Neuronal stem cell (in vitro differentiated cells): ENCODE measurements at regions not wholly inside any gene's neighbourhood (a gene's known extent, or its start where the extent isn't known, plus 50 kb on each side); places are given as distances from the start of the nearest gene placed in this dataset.

ENCODE experiments used
- DNase-seq: peaks from one replicate; pipeline ENCODE4 v3.0.0-alpha.2; 2013; ENCODE audit warnings: low spot score
- H2AFZ ChIP-seq: one replicate; pipeline ENCODE4 v1.6.1; 2013; ENCODE audit warnings: mild to moderate bottlenecking, low read length, inconsistent platforms
- H2AK5ac ChIP-seq: 2 replicates; pipeline ENCODE4 v1.6.1; 2013; ENCODE audit warnings: low read depth, mild to moderate bottlenecking, inconsistent platforms, low read length, moderate library complexity, mixed read lengths
- H2BK120ac ChIP-seq: 2 replicates; pipeline ENCODE4 v1.6.1; 2013; ENCODE audit warnings: low read depth, mild to moderate bottlenecking, inconsistent platforms, low read length, moderate library complexity, mixed read lengths
- H2BK12ac ChIP-seq: one replicate; pipeline ENCODE4 v1.6.1; 2013; ENCODE audit warnings: low read length, inconsistent platforms
- H2BK15ac ChIP-seq: 2 replicates; pipeline ENCODE4 v1.6.1; 2013; ENCODE audit warnings: mild to moderate bottlenecking, low read length, inconsistent platforms, mixed read lengths
- H2BK5ac ChIP-seq: one replicate; pipeline ENCODE4 v1.6.1; 2013; ENCODE audit warnings: inconsistent platforms, mild to moderate bottlenecking, low read length, moderate library complexity
- H3K14ac ChIP-seq: one replicate; pipeline ENCODE4 v1.6.1; 2013; ENCODE audit warnings: low read length, inconsistent platforms
- H3K18ac ChIP-seq: 2 replicates; pipeline ENCODE4 v1.6.1; 2013; ENCODE audit warnings: low read length, inconsistent platforms
- H3K23ac ChIP-seq: 2 replicates; pipeline ENCODE4 v1.6.1; 2013; ENCODE audit warnings: low read depth, mild to moderate bottlenecking, mixed read lengths, low read length, inconsistent platforms; ENCODE audit not compliant: poor library complexity
- H3K27ac ChIP-seq: replicated peaks from 3 replicates; pipeline ENCODE4 v1.5.1; 2013; ENCODE audit warnings: low read length, inconsistent platforms
- H3K27me3 ChIP-seq, 3 experiments: 2 replicates each; pipeline ENCODE4 v1.6.1; 2013; ENCODE audit warnings: low read length in 3 of 3, mild to moderate bottlenecking in 2 of 3, inconsistent platforms in 1 of 3, low read depth in 1 of 3, mixed read lengths in 1 of 3, moderate library complexity in 1 of 3; ENCODE audit not compliant: control insufficient read depth in 3 of 3, insufficient read depth in 3 of 3
- H3K36me3 ChIP-seq, 2 donors: replicated peaks in 1 of 2; 2 replicates each; pipeline ENCODE4 v1.6.1; 2013; ENCODE audit warnings: low read length in 2 of 2; ENCODE audit not compliant: control insufficient read depth in 2 of 2, insufficient read depth in 2 of 2
- H3K4ac ChIP-seq: 2 replicates; pipeline ENCODE4 v1.6.1; 2013; ENCODE audit warnings: inconsistent platforms, mild to moderate bottlenecking, low read length, moderate library complexity
- H3K4me1 ChIP-seq, 2 donors: 1 replicate in 1 of 2; 2 replicates in 1 of 2; pipeline ENCODE4 v1.6.1; 2013; ENCODE audit warnings: low read length in 2 of 2, low read depth in 1 of 2; ENCODE audit not compliant: control insufficient read depth in 2 of 2, insufficient read depth in 1 of 2
- H3K4me2 ChIP-seq: one replicate; pipeline ENCODE4 v1.6.1; 2013; ENCODE audit warnings: mild to moderate bottlenecking, low read length, inconsistent platforms; ENCODE audit not compliant: insufficient read depth, poor library complexity, severe bottlenecking
- H3K4me3 ChIP-seq, 2 donors: 2 replicates each; pipeline ENCODE4 v1.5.1; 2013; ENCODE audit warnings: low read length in 2 of 2, mild to moderate bottlenecking in 2 of 2, inconsistent platforms in 1 of 2, moderate library complexity in 1 of 2
- H3K79me1 ChIP-seq: one replicate; pipeline ENCODE4 v1.6.1; 2013; ENCODE audit warnings: low read depth, mild to moderate bottlenecking, inconsistent platforms, low read length, moderate library complexity
- H3K9ac ChIP-seq: one replicate; pipeline ENCODE4 v1.6.1; 2013; ENCODE audit warnings: mild to moderate bottlenecking, low read depth, low read length, inconsistent platforms; ENCODE audit not compliant: poor library complexity
- H3K9me3 ChIP-seq, 2 donors: replicated peaks in 1 of 2; 2 replicates each; pipeline versions ENCODE3 to v1.6.1; 2013; ENCODE audit warnings: low read length in 2 of 2, mild to moderate bottlenecking in 2 of 2, inconsistent platforms in 1 of 2, low read depth in 1 of 2, mixed read lengths in 1 of 2, moderate library complexity in 1 of 2; ENCODE audit not compliant: control insufficient read depth in 2 of 2, insufficient read depth in 1 of 2
- H4K8ac ChIP-seq: one replicate; pipeline ENCODE4 v1.6.1; 2013; ENCODE audit warnings: low read depth, mild to moderate bottlenecking, inconsistent platforms, low read length, moderate library complexity
- H4K91ac ChIP-seq: one replicate; pipeline ENCODE4 v1.6.1; 2013; ENCODE audit warnings: low read length, low read depth, mild to moderate bottlenecking, inconsistent platforms; ENCODE audit not compliant: poor library complexity
- WGBS, 2 donors: extraction: QIAGEN DNeasy Blood & Tissue Kit; methylation state at CpG; one replicate each; pipeline ENCODE4 v1.1.7; 2013; ENCODE audit warnings: missing lambda C conversion rate in 2 of 2, mixed read lengths in 1 of 2; ENCODE audit not compliant: insufficient read length in 2 of 2, insufficient replicate concordance in 1 of 2; ENCODE audit errors: extremely low coverage in 2 of 2; 5-methylcytosine and 5-hydroxymethylcytosine counted together

GRCh38 chr15:89421219-89421618 lies 75.2 kb downstream of the RHCG start:
- H2AFZ ChIP-seq = no peak overlapping the region
- H3K9me3 ChIP-seq = no peaks in the 10 kb centered on the region
- H2BK5ac ChIP-seq = no peak overlapping the region
- H4K91ac ChIP-seq = no peak overlapping the region
- H3K4ac ChIP-seq = no peak overlapping the region
- H3K14ac ChIP-seq = no peak overlapping the region
- no peak overlapping the region for H3K27ac ChIP-seq
- H3K9ac ChIP-seq = peak overlapping the region; percentile 38
- H2AK5ac ChIP-seq = no peak overlapping the region
- H3K18ac ChIP-seq = no peak overlapping the region
- no peak for DNase-seq
- H3K27me3 ChIP-seq = peaks cover 7 to 67% (median 62%) of the 10 kb centered on the region in 3 experiments
- no peak overlapping the region for H2BK15ac ChIP-seq
- no peaks in the 10 kb centered on the region for H3K4me1 ChIP-seq
- H2BK12ac ChIP-seq = no peak overlapping the region
- H3K4me2 ChIP-seq = no peak overlapping the region
- no peak overlapping the region for H4K8ac ChIP-seq
- no peak overlapping the region for H3K4me3 ChIP-seq
- H2BK120ac ChIP-seq = no peak overlapping the region
- H3K36me3 ChIP-seq = no peaks in the 10 kb centered on the region
- peak overlapping the region; percentile 43 for H3K23ac ChIP-seq
- no CpG with 5 or more reads among the region's 12 CpGs for WGBS, 2 donors
- H3K79me1 ChIP-seq = no peaks in the 10 kb centered on the region

GRCh38 chr15:89419370-89419984 lies 76.9 kb downstream of the RHCG start:
- Histone ChIP-seq H2BK12ac (no peak overlapping the region), H4K91ac (no peak overlapping the region), H2BK5ac (no peak overlapping the region), H3K36me3 (no peaks in the 10 kb centered on the region), H3K4me2 (no peak overlapping the region), H2AK5ac (no peak overlapping the region), H3K27me3 (peaks cover 7 to 74% (median 65%) of the 10 kb centered on the region in 3 experiments), H3K79me1 (no peaks in the 10 kb centered on the region), H4K8ac (no peak overlapping the region), H3K4me3 (no peak overlapping the region), H3K4me1 (peaks cover 0 to 5% of the 10 kb centered on the region in 2 donors), H2AFZ (no peak overlapping the region), H3K18ac (no peak overlapping the region), H3K23ac (no peak overlapping the region), H2BK15ac (no peak overlapping the region), H2BK120ac (no peak overlapping the region), H3K27ac (no peak overlapping the region), H3K9ac (no peak overlapping the region), H3K14ac (no peak overlapping the region), H3K9me3 (no peaks in the 10 kb centered on the region), H3K4ac (no peak overlapping the region)
- peak; percentile 85 for DNase-seq
- WGBS, 2 donors = no CpG with 5 or more reads among the region's 17 CpGs

GRCh38 chr15:89417206-89417725 lies 79.1 kb downstream of the RHCG start:
- Histone ChIP-seq H3K4me3 (no peak overlapping the region), H2BK120ac (no peak overlapping the region), H3K14ac (no peak overlapping the region), H3K4ac (no peak overlapping the region), H3K23ac (peak overlapping the region; percentile 44), H2BK15ac (no peak overlapping the region), H2AK5ac (no peak overlapping the region), H3K9me3 (no peaks in the 10 kb centered on the region), H2BK5ac (no peak overlapping the region), H3K4me2 (no peak overlapping the region), H3K36me3 (no peaks in the 10 kb centered on the region), H3K27me3 (peaks cover 7 to 83% (median 61%) of the 10 kb centered on the region in 3 experiments), H3K18ac (no peak overlapping the region), H4K8ac (no peak overlapping the region), H3K79me1 (no peaks in the 10 kb centered on the region), H3K4me1 (peaks cover 9 to 20% of the 10 kb centered on the region in 2 donors), H4K91ac (no peak overlapping the region), H3K9ac (no peak overlapping the region), H2AFZ (no peak overlapping the region), H2BK12ac (no peak overlapping the region), H3K27ac (no peak overlapping the region)
- no peak for DNase-seq
- WGBS, 2 donors = no CpG with 5 or more reads among the region's 22 CpGs

- Histone ChIP-seq H2AK5ac (peak overlapping the region; percentile 9), H4K8ac (no peak overlapping the region), H2BK12ac (no peak overlapping the region), H4K91ac (no peak overlapping the region), H2BK5ac (no peak overlapping the region), H3K4me1 (peaks cover 15 to 27% of the 10 kb centered on the region in 2 donors), H3K9ac (no peak overlapping the region), H3K9me3 (no peaks in the 10 kb centered on the region), H2AFZ (no peak overlapping the region), H3K4me2 (no peak overlapping the region), H3K4ac (no peak overlapping the region), H3K27me3 (peaks cover 7 to 84% (median 59%) of the 10 kb centered on the region in 3 experiments), H2BK120ac (no peak overlapping the region), H2BK15ac (no peak overlapping the region), H3K18ac (peak overlapping the region; percentile 40), H3K4me3 (no peak overlapping the region), H3K79me1 (no peaks in the 10 kb centered on the region), H3K27ac (no peak overlapping the region), H3K23ac (no peak overlapping the region), H3K14ac (no peak overlapping the region), H3K36me3 (no peaks in the 10 kb centered on the region)
- no CpG with 5 or more reads among the region's 47 CpGs for WGBS, 2 donors
- DNase-seq = peak; percentile 83
These were observed 79.8 kb downstream of the RHCG start for GRCh38 chr15:89416339-89417183.
